Activated CD8-positive, alpha-beta memory T cell treated with anti-CD3 and anti-CD28 coated beads for 24 hours (primary cell): ENCODE measurements at regions not wholly inside any gene's neighbourhood (a gene's known extent, or its start where the extent isn't known, plus 50 kb on each side); places are given as distances from the start of the nearest gene placed in this dataset.
"Not testable (repeated sequence)": the region's sequence is repeated elsewhere in the genome, so short reads cannot be mapped to it uniquely, and the experiment has no call there.

Source experiments
- DNase-seq: peaks from one replicate; pipeline ENCODE4 v3.0.0-alpha.2; 2020

- DNase-seq = no peak
Observed at GRCh38 chr15:39499042-39499441, 81.8 kb upstream of the THBS1 start.

GRCh38 chr15:39499681-39500080 lies 81.2 kb upstream of the THBS1 start:
- no peak for DNase-seq

- DNase-seq = no peak
Observed at GRCh38 chr15:39501366-39502081, 79.4 kb upstream of the THBS1 start.

- DNase-seq = no peak
Observed at GRCh38 chr15:39502082-39502447, 78.8 kb upstream of the THBS1 start.

GRCh38 chr15:39502611-39503195 lies 78.2 kb upstream of the THBS1 start:
- no peak for DNase-seq

- no peak for DNase-seq
Observed at GRCh38 chr15:39503526-39503925, 77.4 kb upstream of the THBS1 start.

GRCh38 chr15:39504808-39505207 lies 76.1 kb upstream of the THBS1 start:
- no peak for DNase-seq

GRCh38 chr15:39506146-39506545 lies 74.7 kb upstream of the THBS1 start:
- DNase-seq = no peak

GRCh38 chr15:39508536-39508935 lies 72.3 kb upstream of the THBS1 start:
- DNase-seq = no peak

- DNase-seq = no peak
Observed at GRCh38 chr15:39510001-39510701, 70.7 kb upstream of the THBS1 start.

GRCh38 chr15:39511000-39511915 lies 69.6 kb upstream of the THBS1 start:
- no peak for DNase-seq

- no peak for DNase-seq
Observed at GRCh38 chr15:39511916-39512260, 69.0 kb upstream of the THBS1 start.

- DNase-seq = no peak
Observed at GRCh38 chr15:39512643-39513042, 68.2 kb upstream of the THBS1 start.

- DNase-seq = no peak
Observed at GRCh38 chr15:39513936-39514335, 66.9 kb upstream of the THBS1 start.

- no peak for DNase-seq
Observed at GRCh38 chr15:39514933-39515332, 65.9 kb upstream of the THBS1 start.

GRCh38 chr15:39515765-39516164 lies 65.1 kb upstream of the THBS1 start:
- DNase-seq = no peak

- DNase-seq = no peak
Observed at GRCh38 chr15:39517122-39517855, 63.6 kb upstream of the THBS1 start.

GRCh38 chr15:39523968-39524367 lies 56.9 kb upstream of the THBS1 start:
- DNase-seq = not testable (repeated sequence)

- no peak for DNase-seq
Observed at GRCh38 chr15:39529457-39529856, 51.4 kb upstream of the THBS1 start.

GRCh38 chr15:39530480-39531342 lies 50.2 kb upstream of the THBS1 start:
- no peak for DNase-seq
